NCI-H446 (cell line): ENCODE measurements at regions not wholly inside any gene's neighbourhood (a gene's known extent, or its start where the extent isn't known, plus 50 kb on each side); places are given as distances from the start of the nearest gene placed in this dataset.

Experiments
- DNase-seq, 2 experiments: peaks; one replicate each; lab custom pipeline; 2025; lab: John Stamatoyannopoulos, UW

- DNase-seq: no peak
These were observed 67.5 kb upstream of the THY1 start for GRCh38 chr11:119490253-119491006.

GRCh38 chr11:119489087-119489486, 66.1 kb upstream of the THY1 start:
- DNase-seq: no peak

GRCh38 chr11:119488256-119488995, 65.5 kb upstream of the THY1 start:
- no peak for DNase-seq

GRCh38 chr11:119486691-119487259, 63.8 kb upstream of the THY1 start:
- no peak for DNase-seq

GRCh38 chr11:119486016-119486415, 63.0 kb upstream of the THY1 start:
- no peak for DNase-seq

GRCh38 chr11:119484741-119485605, 62.0 kb upstream of the THY1 start:
- no peak for DNase-seq

- no peak for DNase-seq
These were observed 61.0 kb upstream of the THY1 start for GRCh38 chr11:119483881-119484371.

GRCh38 chr11:119483341-119483880, 60.4 kb upstream of the THY1 start:
- no peak for DNase-seq

GRCh38 chr11:119482521-119483011, 59.6 kb upstream of the THY1 start:
- DNase-seq: no peak

- DNase-seq: no peak
These were observed 58.9 kb upstream of the THY1 start for GRCh38 chr11:119481667-119482400.

- DNase-seq: peak; percentile 21 to 74
These were observed 58.2 kb upstream of the THY1 start for GRCh38 chr11:119481021-119481666.

- no peak for DNase-seq
These were observed 57.5 kb upstream of the THY1 start for GRCh38 chr11:119480380-119481020.

- DNase-seq: peak in 1 of 2 experiments; percentile 47
These were observed 56.8 kb upstream of the THY1 start for GRCh38 chr11:119479685-119480275.

- DNase-seq: no peak
These were observed 55.8 kb upstream of the THY1 start for GRCh38 chr11:119478711-119479285.

- no peak for DNase-seq
These were observed 53.8 kb upstream of the THY1 start for GRCh38 chr11:119476666-119477331.

- no peak for DNase-seq
These were observed 53.1 kb upstream of the THY1 start for GRCh38 chr11:119476038-119476437.

- peak; percentile 74 to 83 for DNase-seq
These were observed 52.0 kb upstream of the THY1 start for GRCh38 chr11:119474682-119475596.
